Sigmoid colon (tissue), 6 donors: ENCODE measurements at regions not wholly inside any gene's neighbourhood (a gene's known extent, or its start where the extent isn't known, plus 50 kb on each side); places are given as distances from the start of the nearest gene placed in this dataset.

Source experiments
- DNase-seq: peaks from one replicate; pipeline ENCODE4 v3.0.0-alpha.2; 2019
- H3K27ac ChIP-seq, 4 donors: fragments of 200-600 bp; sonication (generic); one replicate each; pipeline ENCODE4 v1.5.1; 2016 to 2019; ENCODE audit warnings: mild to moderate bottlenecking in 1 of 4
- H3K27me3 ChIP-seq, 3 donors: fragments of 200-600 bp; sonication (generic); one replicate each; pipeline ENCODE4 v1.5.1; 2019; ENCODE audit warnings: mild to moderate bottlenecking in 1 of 3
- H3K36me3 ChIP-seq, 4 donors: fragments of 200-600 bp; sonication (generic); one replicate each; pipeline ENCODE4 v1.5.1; 2016 to 2019
- H3K4me1 ChIP-seq, 4 donors: fragments of 200-600 bp; sonication (generic); one replicate each; pipeline ENCODE4 v1.5.1; 2017 to 2019
- H3K4me3 ChIP-seq, 4 donors: fragments of 200-600 bp; sonication (generic); one replicate each; pipeline ENCODE4 v1.5.1; 2017 to 2019; ENCODE audit warnings: mild to moderate bottlenecking in 2 of 4, moderate library complexity in 1 of 4
- H3K9me3 ChIP-seq, 4 donors: fragments of 200-600 bp in 3 of 4; sonication (generic) in 3 of 4; one replicate each; pipeline versions ENCODE4 v1.5.1 to v1.6.1; 2013 to 2019
- CTCF ChIP-seq, 4 experiments: fragments of 450-650 bp in 3 of 4; fragments of 200-600 bp in 1 of 4; IDR thresholded peaks; one replicate each; pipeline ENCODE4 v1.5.1; 2016 to 2019; ENCODE audit warnings: antibody characterized with exemption in 4 of 4, mild to moderate bottlenecking in 3 of 4, moderate library complexity in 2 of 4
- EP300 ChIP-seq, 4 donors: sonication (generic); formaldehyde crosslinking; IDR thresholded peaks; one replicate each; pipeline ENCODE4 v1.6.1; 2017; ENCODE audit warnings: antibody characterized with exemption in 4 of 4
- POLR2A ChIP-seq, 2 donors: fragments of 450-650 bp; IDR thresholded peaks; one replicate each; pipeline ENCODE4 v1.6.1; 2016; ENCODE audit warnings: antibody characterized with exemption in 2 of 2, mild to moderate bottlenecking in 2 of 2, moderate library complexity in 2 of 2
- POLR2AphosphoS5 ChIP-seq, 4 donors: sonication (generic); formaldehyde crosslinking; IDR thresholded peaks; one replicate each; pipeline ENCODE4 v1.6.1; 2017; ENCODE audit warnings: antibody characterized with exemption in 4 of 4
- WGBS, 2 donors: extraction: QIAGEN DNeasy Blood & Tissue Kit; methylation state at CpG; one replicate each; pipeline ENCODE4 v1.1.7; 2013; 5-methylcytosine and 5-hydroxymethylcytosine counted together
- intact Hi-C: fragments of 100-400 bp; cut with DNase I; formaldehyde crosslinking; loops from one replicate; pipeline ENCODE4 v1.15.1; 2023
- donor health status: healthy with polysubstance abuse.
- donor health status: healthy.

- intact Hi-C loops, result no loop called here
- H3K4me3 ChIP-seq, result no peak overlapping the region
- no peaks in the 10 kb centered on the region for H3K36me3 ChIP-seq
- WGBS, 2 donors, result 74 to 82% methylated on average over 8 of the region's 8 CpGs
- H3K27ac ChIP-seq, result peak overlapping the region in 3 of 4 donors; percentile 34 to 68 (median 64)
- no peak for TF ChIP-seq EP300 (IDR thresholded peaks at IDR 0.05)
- no peak for TF ChIP-seq POLR2AphosphoS5 (IDR thresholded peaks at IDR 0.05)
- TF ChIP-seq POLR2A (IDR thresholded peaks at IDR 0.05), result no peak
- TF ChIP-seq CTCF (IDR thresholded peaks at IDR 0.05), result no peak
- no peaks in the 10 kb centered on the region for H3K9me3 ChIP-seq
- DNase-seq, result no peak
- no peaks in the 10 kb centered on the region for H3K27me3 ChIP-seq
- H3K4me1 ChIP-seq, result peaks cover 0 to 38% (median 33%) of the 10 kb centered on the region in 4 donors
Observed at GRCh38 chr15:39095218-39095879, 485.5 kb upstream of the THBS1 start.

GRCh38 chr15:39096608-39097205, 484.2 kb upstream of the THBS1 start:
- Histone ChIP-seq H3K4me3 (no peak overlapping the region), H3K4me1 (peaks cover 0 to 40% (median 35%) of the 10 kb centered on the region in 4 donors), H3K27me3 (no peaks in the 10 kb centered on the region), H3K9me3 (no peaks in the 10 kb centered on the region), H3K36me3 (no peaks in the 10 kb centered on the region), H3K27ac (peak overlapping the region in 1 of 4 donors; percentile 11)
- no peak for DNase-seq
- TF ChIP-seq CTCF (IDR thresholded peaks at IDR 0.05) (no peak), POLR2AphosphoS5 (IDR thresholded peaks at IDR 0.05) (no peak), POLR2A (IDR thresholded peaks at IDR 0.05) (no peak), EP300 (IDR thresholded peaks at IDR 0.05) (no peak)
- WGBS, 2 donors, result 86 to 87% methylated on average over 3 of the region's 3 CpGs
- intact Hi-C loops, result no loop called here

GRCh38 chr15:39099524-39099923, 481.4 kb upstream of the THBS1 start:
- Histone ChIP-seq H3K4me3 (no peak overlapping the region), H3K27ac (peak overlapping the region in 3 of 4 donors; percentile 24 to 52 (median 48)), H3K36me3 (no peaks in the 10 kb centered on the region), H3K4me1 (peaks cover 0 to 27% (median 26%) of the 10 kb centered on the region in 4 donors), H3K9me3 (no peaks in the 10 kb centered on the region), H3K27me3 (no peaks in the 10 kb centered on the region)
- no peak for DNase-seq
- no peak for TF ChIP-seq EP300 (IDR thresholded peaks at IDR 0.05)
- TF ChIP-seq CTCF (IDR thresholded peaks at IDR 0.05), result no peak
- TF ChIP-seq POLR2AphosphoS5 (IDR thresholded peaks at IDR 0.05), result peak in 1 of 4 donors; percentile 10
- TF ChIP-seq POLR2A (IDR thresholded peaks at IDR 0.05), result no peak
- intact Hi-C loops, result no loop called here
- 80 to 90% methylated on average over 2 of the region's 2 CpGs for WGBS, 2 donors

- H3K9me3 ChIP-seq, result no peaks in the 10 kb centered on the region
- peaks cover 0 to 23% (median 20%) of the 10 kb centered on the region in 4 donors for H3K4me1 ChIP-seq
- 78 to 82% methylated on average over 2 of the region's 2 CpGs for WGBS, 2 donors
- intact Hi-C loops, result no loop called here
- peak overlapping the region in 3 of 4 donors; percentile 24 to 52 (median 48) for H3K27ac ChIP-seq
- H3K36me3 ChIP-seq, result no peaks in the 10 kb centered on the region
- DNase-seq, result no peak
- H3K27me3 ChIP-seq, result no peaks in the 10 kb centered on the region
- no peak overlapping the region for H3K4me3 ChIP-seq
- TF ChIP-seq CTCF (IDR thresholded peaks at IDR 0.05) (no peak), POLR2A (IDR thresholded peaks at IDR 0.05) (no peak)
Observed at GRCh38 chr15:39100106-39100660, 480.7 kb upstream of the THBS1 start.
